Neutrophil (primary cell): ENCODE measurements at regions not wholly inside any gene's neighbourhood (a gene's known extent, or its start where the extent isn't known, plus 50 kb on each side); places are given as distances from the start of the nearest gene placed in this dataset.

Experiments used
- H3K27ac ChIP-seq: fragments of 200-600 bp; sonication (generic); 2 replicates; pipeline ENCODE4 v1.5.1; 2016; ENCODE audit warnings: mild to moderate bottlenecking, moderate library complexity
- H3K27me3 ChIP-seq: fragments of 200-600 bp; sonication (generic); 2 replicates; pipeline ENCODE4 v1.6.0; 2016; ENCODE audit warnings: mild to moderate bottlenecking
- H3K36me3 ChIP-seq: fragments of 200-600 bp; sonication (generic); 2 replicates; pipeline ENCODE4 v1.5.1; 2017
- H3K4me1 ChIP-seq, 2 experiments: fragments of 200-600 bp in 1 of 2; sonication (generic) in 1 of 2; 1 replicate in 1 of 2; 2 replicates in 1 of 2; pipeline versions ENCODE4 v1.5.1 to v1.6.1; 2013 to 2016; ENCODE audit warnings: low read depth in 1 of 2, low read length in 1 of 2, mild to moderate bottlenecking in 1 of 2, moderate library complexity in 1 of 2; ENCODE audit not compliant: control insufficient read depth in 1 of 2, insufficient read depth in 1 of 2
- H3K4me3 ChIP-seq, 2 experiments: fragments of 200-600 bp in 1 of 2; sonication (generic) in 1 of 2; 1 replicate in 1 of 2; 2 replicates in 1 of 2; pipeline ENCODE4 v1.5.1; 2013 to 2016; ENCODE audit warnings: low read depth in 1 of 2, low read length in 1 of 2, mild to moderate bottlenecking in 1 of 2, moderate library complexity in 1 of 2
- H3K9me3 ChIP-seq: fragments of 200-600 bp; sonication (generic); 2 replicates; pipeline ENCODE4 v1.5.1; 2016
- CTCF ChIP-seq: fragments of 200-600 bp; sonication (generic); IDR thresholded peaks from 2 replicates; pipeline ENCODE4 v1.5.1; 2016; ENCODE audit warnings: antibody characterized with exemption

GRCh38 chr9:26657958-26658357, 234.6 kb downstream of the CAAP1 start:
- no peaks in the 10 kb centered on the region for H3K27me3 ChIP-seq
- no peak overlapping the region for H3K27ac ChIP-seq
- no peak overlapping the region for H3K4me3 ChIP-seq
- H3K9me3 ChIP-seq: no peaks in the 10 kb centered on the region
- H3K36me3 ChIP-seq: no peaks in the 10 kb centered on the region
- no peaks in the 10 kb centered on the region for H3K4me1 ChIP-seq
- TF ChIP-seq CTCF: no peak

- no peak overlapping the region for H3K4me3 ChIP-seq
- H3K9me3 ChIP-seq: no peaks in the 10 kb centered on the region
- no peaks in the 10 kb centered on the region for H3K27me3 ChIP-seq
- no peak for TF ChIP-seq CTCF
- H3K27ac ChIP-seq: no peak overlapping the region
- H3K4me1 ChIP-seq: no peaks in the 10 kb centered on the region
- no peaks in the 10 kb centered on the region for H3K36me3 ChIP-seq
Observed at GRCh38 chr9:26656003-26656870, 236.4 kb downstream of the CAAP1 start.

GRCh38 chr9:26655166-26655565, 237.4 kb downstream of the CAAP1 start:
- TF ChIP-seq CTCF: no peak
- no peaks in the 10 kb centered on the region for H3K4me1 ChIP-seq

GRCh38 chr9:26650325-26650724, 242.3 kb downstream of the CAAP1 start:
- no peaks in the 10 kb centered on the region for H3K4me1 ChIP-seq
- no peaks in the 10 kb centered on the region for H3K36me3 ChIP-seq
- no peak overlapping the region for H3K27ac ChIP-seq
- TF ChIP-seq CTCF: no peak
- H3K27me3 ChIP-seq: no peaks in the 10 kb centered on the region
- H3K9me3 ChIP-seq: no peaks in the 10 kb centered on the region
- no peak overlapping the region for H3K4me3 ChIP-seq

More at GRCh38 chr9:26655166-26655565, 237.4 kb downstream of the CAAP1 start:
- Histone ChIP-seq H3K36me3 (no peaks in the 10 kb centered on the region), H3K27me3 (no peaks in the 10 kb centered on the region), H3K4me3 (no peak overlapping the region), H3K9me3 (no peaks in the 10 kb centered on the region), H3K27ac (no peak overlapping the region)

GRCh38 chr9:26643826-26644225, 248.8 kb downstream of the CAAP1 start:
- Histone ChIP-seq H3K27ac (no peak overlapping the region), H3K9me3 (no peaks in the 10 kb centered on the region), H3K27me3 (no peaks in the 10 kb centered on the region), H3K4me3 (no peak overlapping the region), H3K36me3 (no peaks in the 10 kb centered on the region), H3K4me1 (no peaks in the 10 kb centered on the region)
- TF ChIP-seq CTCF: no peak
